Lower leg skin (tissue), 3 donors: ENCODE measurements at regions not wholly inside any gene's neighbourhood (a gene's known extent, or its start where the extent isn't known, plus 50 kb on each side); places are given as distances from the start of the nearest gene placed in this dataset.

Experiments used
- CTCF ChIP-seq, 3 donors: fragments of 450-650 bp; IDR thresholded peaks; one replicate each; pipeline ENCODE4 v1.5.1; 2016; ENCODE audit warnings: antibody characterized with exemption in 3 of 3, mild to moderate bottlenecking in 3 of 3, moderate library complexity in 2 of 3
- POLR2A ChIP-seq, 2 donors: fragments of 450-650 bp; IDR thresholded peaks; one replicate each; pipeline ENCODE4 v1.6.1; 2016 to 2017; ENCODE audit warnings: antibody characterized with exemption in 2 of 2, mild to moderate bottlenecking in 1 of 2, moderate library complexity in 1 of 2

- TF ChIP-seq CTCF (IDR thresholded peaks at IDR 0.05): no peak
- no peak for TF ChIP-seq POLR2A (IDR thresholded peaks at IDR 0.05)
Measured at GRCh38 chr1:113320972-113321680, 69.2 kb upstream of the MAGI3 start.
